Stimulated activated CD4-positive, alpha-beta T cell treated with anti-CD3 and anti-CD28 coated beads, Interleukin-12 subunit alpha, Interleukin-12 subunit beta, amount 100 ng/mL, for 24 hours (primary cell): ENCODE measurements at regions not wholly inside any gene's neighbourhood (a gene's known extent, or its start where the extent isn't known, plus 50 kb on each side); places are given as distances from the start of the nearest gene placed in this dataset.

Experiments used
- DNase-seq, 2 experiments: peaks; one replicate each; pipeline ENCODE4 v3.0.0-alpha.2; 2020; ENCODE audit warnings: low read depth in 2 of 2

GRCh38 chr20:41671143-41671542, 53.0 kb upstream of the CHD6 start:
- no peak for DNase-seq

DNA sequence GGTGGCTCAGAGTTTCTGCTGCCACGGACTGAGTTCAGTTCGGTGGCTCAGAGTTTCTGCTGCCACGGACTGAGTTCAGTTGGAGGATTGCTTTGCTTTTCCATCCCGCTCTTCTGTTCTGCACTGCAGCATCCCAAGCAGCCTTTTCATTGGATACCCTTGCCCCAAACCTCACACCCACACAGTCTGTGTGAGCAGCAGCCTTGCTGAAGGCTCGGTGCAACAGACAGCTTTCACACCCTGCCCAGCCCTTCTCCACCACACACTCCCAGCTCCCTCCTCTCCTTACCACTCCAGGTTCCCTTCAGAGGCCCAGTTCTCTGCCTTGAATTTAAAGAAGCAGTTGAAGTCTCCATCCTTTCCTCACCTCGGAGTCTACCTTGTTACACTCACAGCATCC, 52.5 kb upstream of the CHD6 start:
- no peak for DNase-seq

DNA sequence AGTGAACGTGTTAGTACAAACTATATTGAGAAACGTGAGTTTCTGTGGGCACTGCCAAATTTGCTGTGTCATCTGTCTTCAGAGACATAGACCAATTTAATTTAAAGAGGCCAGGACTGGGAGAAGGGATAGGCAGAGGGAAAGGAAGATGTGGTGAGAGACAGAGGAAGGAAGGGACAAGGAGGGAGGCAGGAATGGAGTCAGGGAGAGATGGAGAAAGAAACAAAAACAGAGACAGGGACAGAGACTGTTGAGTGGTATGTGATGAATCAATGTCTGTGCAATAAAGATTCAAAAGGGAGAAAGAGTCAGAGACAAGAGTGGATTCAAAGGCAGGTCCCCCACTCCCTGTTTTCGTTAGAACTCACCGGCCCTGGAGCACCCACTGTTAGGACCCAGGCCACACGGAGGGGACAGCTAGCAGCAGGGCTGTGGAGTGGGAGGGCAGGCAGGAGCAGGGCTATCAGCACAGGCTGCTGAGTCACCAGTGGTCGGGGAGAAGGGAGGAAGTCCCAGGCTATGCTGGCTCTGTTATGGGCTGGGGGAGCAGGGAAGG, 51.6 kb upstream of the CHD6 start:
- DNase-seq = no peak

GRCh38 chr20:41668057-41668749, 50.0 kb upstream of the CHD6 start:
- DNase-seq = no peak
